BLaER1 (cell line): ENCODE measurements at regions not wholly inside any gene's neighbourhood (a gene's known extent, or its start where the extent isn't known, plus 50 kb on each side); places are given as distances from the start of the nearest gene placed in this dataset.

ENCODE experiments used
- H3K27ac ChIP-seq: shearing (Covaris generic); formaldehyde crosslinking; 2 replicates; pipeline ENCODE4 v1.8.1; 2022
- H3K27me3 ChIP-seq: shearing (Covaris generic); formaldehyde crosslinking; 2 replicates; pipeline ENCODE4 v1.8.1; 2022
- H3K36me3 ChIP-seq: shearing (Covaris generic); formaldehyde crosslinking; 2 replicates; pipeline ENCODE4 v1.8.1; 2022
- H3K4me1 ChIP-seq: shearing (Covaris generic); formaldehyde crosslinking; 2 replicates; pipeline ENCODE4 v1.8.1; 2022
- H3K4me2 ChIP-seq: shearing (Covaris generic); formaldehyde crosslinking; 2 replicates; pipeline ENCODE4 v1.8.1; 2022
- H3K4me3 ChIP-seq: shearing (Covaris generic); formaldehyde crosslinking; 2 replicates; pipeline ENCODE4 v1.8.1; 2022
- H3K9ac ChIP-seq: shearing (Covaris generic); formaldehyde crosslinking; 2 replicates; pipeline ENCODE4 v1.8.1; 2022
- H3K9me3 ChIP-seq: shearing (Covaris generic); formaldehyde crosslinking; 2 replicates; pipeline ENCODE4 v1.8.1; 2022
- H4K20me1 ChIP-seq: shearing (Covaris generic); formaldehyde crosslinking; 2 replicates; pipeline ENCODE4 v1.8.1; 2022
- Cebpa-rat ChIP-seq: shearing (Covaris generic); IDR thresholded peaks from 2 replicates; pipeline ENCODE4 v1.8.1; 2022

DNA sequence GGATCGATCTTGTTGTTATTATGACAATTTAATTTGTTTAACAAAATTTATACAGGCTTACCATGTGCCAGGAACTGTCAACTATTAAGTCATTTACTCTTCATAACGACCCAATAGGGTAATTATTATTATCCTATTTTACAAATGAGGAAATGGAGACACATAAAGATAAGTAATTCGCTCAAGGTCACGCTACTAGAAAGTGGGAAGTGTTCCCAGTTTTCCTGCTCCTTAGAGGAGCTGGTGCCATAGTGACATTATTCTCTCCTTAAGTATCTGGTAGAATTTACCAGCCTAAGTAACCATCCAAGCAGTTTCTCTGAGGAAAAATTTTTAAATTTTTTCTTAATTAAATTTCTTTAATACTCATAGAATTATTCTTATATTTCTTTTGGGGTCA, 360.9 kb upstream of the RNF32 start:
- no peak overlapping the region for H3K4me2 ChIP-seq
- H3K9ac ChIP-seq = no peak overlapping the region
- no peaks in the 10 kb centered on the region for H3K36me3 ChIP-seq
- peaks cover 6% of the 10 kb centered on the region; the same call in 1 of the 2 replicates for H3K9me3 ChIP-seq
- no peaks in the 10 kb centered on the region for H4K20me1 ChIP-seq
- no peaks in the 10 kb centered on the region for H3K27me3 ChIP-seq
- H3K27ac ChIP-seq = no peak overlapping the region
- H3K4me3 ChIP-seq = no peak overlapping the region
- no peak for TF ChIP-seq Cebpa-rat
- H3K4me1 ChIP-seq = no peaks in the 10 kb centered on the region

DNA sequence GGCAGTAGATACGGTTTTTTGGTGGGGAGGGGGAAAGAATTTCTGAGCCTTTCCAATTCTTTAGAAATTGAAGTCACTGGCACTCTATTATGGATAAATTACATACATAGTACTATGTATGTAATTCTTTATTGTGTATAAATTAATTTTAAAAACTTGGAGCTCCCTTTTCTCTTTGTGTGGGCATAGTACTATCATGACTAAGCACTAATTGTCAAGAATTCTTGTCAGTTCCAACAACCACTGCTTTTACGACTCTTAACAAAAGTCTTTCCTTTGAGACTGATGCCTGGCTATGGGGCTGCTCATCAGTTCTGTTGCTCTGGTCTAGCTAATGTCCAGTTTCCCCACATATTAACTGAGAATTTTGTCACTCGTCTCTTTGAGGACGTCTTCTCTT, 365.3 kb upstream of the RNF32 start:
- Histone ChIP-seq H3K4me2 (no peak overlapping the region), H4K20me1 (no peaks in the 10 kb centered on the region), H3K9ac (no peak overlapping the region), H3K36me3 (no peaks in the 10 kb centered on the region), H3K4me3 (no peak overlapping the region), H3K9me3 (peaks cover 10% of the 10 kb centered on the region), H3K4me1 (no peaks in the 10 kb centered on the region), H3K27ac (no peak overlapping the region), H3K27me3 (no peaks in the 10 kb centered on the region)
- no peak for TF ChIP-seq Cebpa-rat

DNA sequence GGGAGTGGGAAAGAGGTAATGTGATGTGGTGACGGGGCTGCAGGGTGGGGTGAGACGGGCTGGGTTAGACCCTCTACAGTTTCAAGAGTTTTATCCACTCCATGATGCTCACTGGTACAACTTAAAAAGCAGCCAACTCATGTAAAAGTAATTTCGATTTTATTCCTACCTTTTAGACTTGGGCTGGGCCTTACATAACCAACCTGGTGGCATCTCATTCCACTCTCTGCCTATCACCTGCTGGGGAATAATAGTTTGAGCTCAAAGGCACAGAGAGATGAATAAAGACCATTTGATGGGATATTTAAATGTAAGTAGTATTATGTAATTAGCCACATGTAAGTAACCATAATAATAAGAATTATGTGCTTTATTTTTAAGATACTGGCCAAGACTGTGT, 366.0 kb upstream of the RNF32 start:
- H3K4me1 ChIP-seq = no peaks in the 10 kb centered on the region
- H3K36me3 ChIP-seq = no peaks in the 10 kb centered on the region

DNA sequence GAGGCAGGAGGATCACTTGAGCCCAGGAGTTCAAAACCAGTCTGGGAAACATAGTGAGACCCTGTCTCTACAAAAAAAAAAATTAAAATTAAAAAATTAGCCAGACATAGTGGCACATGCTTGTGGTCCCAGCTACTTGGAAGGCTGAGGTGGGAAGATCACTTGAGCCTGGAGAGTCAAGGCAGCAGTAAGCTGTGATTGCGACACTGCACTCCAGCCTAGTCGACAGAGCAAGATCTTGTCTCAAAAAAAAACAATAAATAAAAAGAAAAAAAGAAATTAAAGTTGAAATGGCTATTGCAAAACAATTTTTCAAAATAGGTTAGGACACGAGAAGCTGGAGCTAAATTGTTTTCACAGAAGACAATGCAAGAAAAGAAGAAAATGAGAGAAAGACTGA, 379.0 kb upstream of the RNF32 start:
- Histone ChIP-seq H3K4me1 (no peaks in the 10 kb centered on the region), H3K9me3 (peaks cover 8% of the 10 kb centered on the region), H3K9ac (no peak overlapping the region), H4K20me1 (no peaks in the 10 kb centered on the region), H3K4me3 (no peak overlapping the region), H3K27me3 (no peaks in the 10 kb centered on the region), H3K4me2 (no peak overlapping the region), H3K36me3 (no peaks in the 10 kb centered on the region), H3K27ac (no peak overlapping the region)
- TF ChIP-seq Cebpa-rat = no peak

More for the DNA sequence above, 366.0 kb upstream of the RNF32 start:
- TF ChIP-seq Cebpa-rat = no peak
- Histone ChIP-seq H3K4me3 (no peak overlapping the region), H3K9me3 (peaks cover 10% of the 10 kb centered on the region), H3K27ac (no peak overlapping the region), H3K9ac (no peak overlapping the region), H3K4me2 (no peak overlapping the region), H3K27me3 (no peaks in the 10 kb centered on the region), H4K20me1 (no peaks in the 10 kb centered on the region)

DNA sequence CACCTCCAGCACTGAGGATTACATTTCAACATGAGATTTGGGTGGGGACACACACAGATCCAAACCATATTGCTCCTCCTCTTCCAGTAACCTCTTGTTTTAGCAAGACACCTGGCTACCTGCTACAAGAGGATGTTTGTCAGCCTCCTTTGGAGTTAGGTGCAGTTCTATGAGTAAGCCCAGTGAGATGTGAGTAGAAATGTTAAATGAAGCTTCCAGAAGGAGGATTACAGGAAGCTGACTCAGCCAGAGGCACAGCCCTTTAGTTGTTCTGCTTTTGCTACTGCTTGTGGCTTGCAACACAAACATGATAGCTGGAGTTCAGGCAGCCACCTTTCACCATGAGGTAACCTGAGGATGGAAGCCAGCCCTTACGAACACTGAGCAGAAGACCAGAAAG, 382.7 kb upstream of the RNF32 start:
- Histone ChIP-seq H4K20me1 (no peaks in the 10 kb centered on the region), H3K4me3 (no peak overlapping the region), H3K36me3 (no peaks in the 10 kb centered on the region), H3K9me3 (peaks cover 8% of the 10 kb centered on the region), H3K4me1 (no peaks in the 10 kb centered on the region), H3K27me3 (no peaks in the 10 kb centered on the region), H3K4me2 (no peak overlapping the region), H3K9ac (no peak overlapping the region), H3K27ac (no peak overlapping the region)
- no peak for TF ChIP-seq Cebpa-rat

DNA sequence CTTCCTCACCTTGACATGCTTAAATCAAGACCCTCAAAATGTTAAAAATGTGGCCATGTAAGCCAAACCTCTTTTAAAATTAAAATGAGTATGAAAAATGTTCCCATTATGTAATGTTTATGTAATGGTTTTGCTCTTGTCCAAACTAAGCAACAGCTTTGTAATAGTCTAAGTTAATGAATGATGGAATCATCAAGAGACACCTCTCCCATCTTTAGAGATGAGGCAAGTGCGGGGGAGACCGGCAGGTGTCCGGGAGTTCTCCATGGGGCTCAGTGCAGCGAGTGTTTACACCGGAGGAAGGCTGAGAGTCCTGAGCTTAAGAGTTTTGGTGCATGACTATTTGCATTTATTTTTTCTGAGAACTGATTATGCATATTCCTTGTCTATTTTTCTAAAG, 384.9 kb upstream of the RNF32 start:
- Histone ChIP-seq H3K4me1 (no peaks in the 10 kb centered on the region), H3K27me3 (no peaks in the 10 kb centered on the region), H3K9me3 (peaks cover 8% of the 10 kb centered on the region), H4K20me1 (no peaks in the 10 kb centered on the region), H3K9ac (no peak overlapping the region), H3K36me3 (no peaks in the 10 kb centered on the region), H3K27ac (no peak overlapping the region), H3K4me3 (no peak overlapping the region), H3K4me2 (no peak overlapping the region)
- TF ChIP-seq Cebpa-rat = no peak

DNA sequence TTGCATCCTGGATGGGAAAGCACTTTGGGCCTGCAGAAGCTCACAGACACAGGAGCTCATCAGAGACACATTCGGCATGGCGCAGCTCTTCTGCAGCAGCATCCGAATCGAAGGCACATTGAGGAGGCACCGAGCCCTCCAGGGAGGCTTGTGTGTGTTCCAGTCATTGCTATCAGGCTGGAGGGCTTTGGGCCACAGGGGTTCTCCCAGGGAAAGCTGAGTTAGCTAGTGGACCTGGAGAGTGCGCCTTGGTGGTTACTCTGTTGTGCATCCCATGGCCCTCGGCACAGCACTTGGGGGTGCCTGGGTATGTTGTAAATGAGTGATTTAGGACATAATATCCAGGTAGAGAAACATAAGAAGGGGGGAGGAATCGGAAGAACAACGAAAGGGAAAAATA, 388.7 kb upstream of the RNF32 start:
- no peak for TF ChIP-seq Cebpa-rat
- Histone ChIP-seq H3K36me3 (no peaks in the 10 kb centered on the region), H3K9me3 (no peaks in the 10 kb centered on the region), H3K27me3 (no peaks in the 10 kb centered on the region), H3K4me2 (no peak overlapping the region), H4K20me1 (no peaks in the 10 kb centered on the region), H3K9ac (no peak overlapping the region), H3K4me3 (no peak overlapping the region), H3K4me1 (no peaks in the 10 kb centered on the region), H3K27ac (no peak overlapping the region)

DNA sequence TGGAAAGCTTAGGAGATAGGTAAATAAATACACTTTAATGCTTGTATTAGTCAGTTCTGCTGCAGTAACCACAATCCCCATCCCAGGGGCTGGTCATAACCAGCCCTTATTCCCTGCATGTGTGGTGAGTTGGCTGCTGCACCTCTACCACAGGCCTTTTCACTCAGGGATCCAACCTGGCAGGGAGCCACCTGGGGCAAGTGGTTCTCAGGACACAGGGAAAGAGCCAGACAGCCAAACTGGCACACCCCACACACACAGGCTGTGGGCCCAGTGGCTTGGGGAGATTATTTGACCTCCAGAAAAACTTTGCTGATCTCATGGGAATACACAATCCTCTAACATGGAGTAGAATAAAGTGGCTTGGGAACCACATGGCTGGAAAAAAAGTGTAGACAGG, 400.0 kb upstream of the RNF32 start:
- no peak for TF ChIP-seq Cebpa-rat
- no peak overlapping the region for H3K9ac ChIP-seq
- no peak overlapping the region for H3K27ac ChIP-seq
- no peaks in the 10 kb centered on the region for H3K27me3 ChIP-seq
- no peak overlapping the region for H3K4me3 ChIP-seq
- no peaks in the 10 kb centered on the region for H3K4me1 ChIP-seq
- no peaks in the 10 kb centered on the region for H4K20me1 ChIP-seq
- no peak overlapping the region for H3K4me2 ChIP-seq
- H3K36me3 ChIP-seq = no peaks in the 10 kb centered on the region
- H3K9me3 ChIP-seq = no peaks in the 10 kb centered on the region

DNA sequence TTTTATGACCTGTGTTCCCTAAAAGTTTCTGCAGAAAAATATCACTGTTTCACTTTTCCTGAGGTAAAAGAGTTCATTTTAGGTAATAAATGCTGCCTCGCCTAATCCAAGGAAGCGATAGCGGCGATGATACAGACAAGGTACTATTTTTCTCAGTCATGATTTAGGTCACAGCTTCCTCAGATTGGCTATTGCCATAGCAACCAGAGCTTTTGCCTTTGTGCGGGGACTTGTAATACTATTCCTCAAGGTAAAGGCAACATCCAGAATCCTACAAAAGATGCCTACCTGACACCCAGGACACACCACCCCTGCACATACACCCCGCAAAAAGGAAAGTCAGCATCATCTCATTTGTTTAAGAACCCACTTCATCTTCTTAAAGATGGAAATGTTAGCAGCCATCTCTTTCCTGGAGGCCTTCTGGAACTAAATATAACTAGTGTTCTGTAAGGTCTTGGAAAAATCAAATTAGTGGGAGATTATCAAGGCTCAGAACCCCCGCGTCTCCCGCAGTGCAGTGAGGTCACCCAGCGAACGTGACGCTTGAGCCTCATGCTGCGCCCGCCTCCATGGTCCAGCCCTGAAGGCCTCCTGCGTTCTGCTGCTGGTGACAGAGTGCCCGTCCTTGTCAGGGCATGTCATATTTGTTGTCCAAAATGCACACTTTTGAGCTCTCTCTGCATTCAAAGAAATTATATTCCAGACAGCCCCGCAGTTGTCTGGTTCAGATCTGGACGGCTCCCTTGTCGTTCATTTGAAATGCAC, 402.0 kb upstream of the RNF32 start:
- no peaks in the 10 kb centered on the region for H4K20me1 ChIP-seq
- no peaks in the 10 kb centered on the region for H3K36me3 ChIP-seq
- no peak overlapping the region for H3K27ac ChIP-seq
- no peaks in the 10 kb centered on the region for H3K4me1 ChIP-seq
- no peak overlapping the region for H3K4me2 ChIP-seq
- H3K9ac ChIP-seq = no peak overlapping the region
- no peak for TF ChIP-seq Cebpa-rat
- no peak overlapping the region for H3K4me3 ChIP-seq
- no peaks in the 10 kb centered on the region for H3K9me3 ChIP-seq
- H3K27me3 ChIP-seq = no peaks in the 10 kb centered on the region

DNA sequence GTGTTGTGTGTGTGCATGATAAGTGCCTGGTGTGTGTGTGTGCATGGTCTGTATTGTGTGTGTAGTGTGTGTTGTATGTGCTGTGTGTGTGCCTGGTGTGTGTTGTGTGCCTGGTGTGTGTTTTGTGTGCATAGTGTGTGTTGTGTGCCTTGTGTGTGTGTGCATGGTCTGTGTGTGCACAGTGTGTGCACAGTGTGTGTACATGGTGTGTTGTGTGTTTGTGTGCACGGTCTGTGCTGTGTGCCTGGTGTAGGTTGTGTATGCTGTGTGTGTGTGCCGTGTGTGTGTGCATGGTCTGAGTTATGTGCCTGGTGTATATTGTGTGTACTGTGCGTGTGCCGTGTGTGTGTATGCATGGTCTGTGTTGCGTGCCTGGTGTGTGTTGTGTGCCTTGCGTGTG, 403.0 kb upstream of the RNF32 start:
- Histone ChIP-seq H3K36me3 (no peaks in the 10 kb centered on the region), H4K20me1 (no peaks in the 10 kb centered on the region), H3K9me3 (no peaks in the 10 kb centered on the region), H3K9ac (no peak overlapping the region), H3K4me1 (no peaks in the 10 kb centered on the region), H3K4me3 (no peak overlapping the region), H3K4me2 (no peak overlapping the region), H3K27ac (no peak overlapping the region), H3K27me3 (no peaks in the 10 kb centered on the region)
- no peak for TF ChIP-seq Cebpa-rat
